ENCODE measurements at regions not wholly inside any gene's neighbourhood (a gene's known extent, or its start where the extent isn't known, plus 50 kb on each side); places are given as distances from the start of the nearest gene placed in this dataset.
A peak's percentile ranks its signal among the peaks of the same experiment; 100 is the strongest.

DNA sequence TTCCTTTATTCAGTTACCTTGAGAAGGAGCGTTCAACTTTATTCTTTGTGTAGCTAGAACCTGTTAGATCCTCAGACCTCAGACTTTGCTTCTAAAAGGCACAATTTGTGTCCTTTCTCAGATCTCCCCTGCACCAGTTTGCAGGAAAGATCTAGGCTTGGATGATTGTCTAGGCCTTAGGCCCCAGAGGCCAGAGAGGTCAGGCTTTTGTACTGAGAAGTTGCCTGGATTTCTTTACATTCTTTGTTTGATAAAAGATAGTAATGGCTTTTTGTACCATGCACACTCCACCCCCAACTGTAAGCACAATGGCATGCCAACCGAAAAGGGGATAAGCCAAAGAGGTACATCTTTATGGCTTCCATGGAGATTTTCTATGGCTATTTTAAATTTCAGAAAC, 719.6 kb upstream of the NR2F2 start:
- CTCF ChIA-PET = no interaction called here
- POLR2A ChIA-PET = no interaction called here
- peaks cover 3% of the 10 kb centered on the region for H3K27me3 Mint-ChIP-seq
- H3K4me3 Mint-ChIP-seq = no peak overlapping the region
- TF ChIP-seq, protein P1, sequence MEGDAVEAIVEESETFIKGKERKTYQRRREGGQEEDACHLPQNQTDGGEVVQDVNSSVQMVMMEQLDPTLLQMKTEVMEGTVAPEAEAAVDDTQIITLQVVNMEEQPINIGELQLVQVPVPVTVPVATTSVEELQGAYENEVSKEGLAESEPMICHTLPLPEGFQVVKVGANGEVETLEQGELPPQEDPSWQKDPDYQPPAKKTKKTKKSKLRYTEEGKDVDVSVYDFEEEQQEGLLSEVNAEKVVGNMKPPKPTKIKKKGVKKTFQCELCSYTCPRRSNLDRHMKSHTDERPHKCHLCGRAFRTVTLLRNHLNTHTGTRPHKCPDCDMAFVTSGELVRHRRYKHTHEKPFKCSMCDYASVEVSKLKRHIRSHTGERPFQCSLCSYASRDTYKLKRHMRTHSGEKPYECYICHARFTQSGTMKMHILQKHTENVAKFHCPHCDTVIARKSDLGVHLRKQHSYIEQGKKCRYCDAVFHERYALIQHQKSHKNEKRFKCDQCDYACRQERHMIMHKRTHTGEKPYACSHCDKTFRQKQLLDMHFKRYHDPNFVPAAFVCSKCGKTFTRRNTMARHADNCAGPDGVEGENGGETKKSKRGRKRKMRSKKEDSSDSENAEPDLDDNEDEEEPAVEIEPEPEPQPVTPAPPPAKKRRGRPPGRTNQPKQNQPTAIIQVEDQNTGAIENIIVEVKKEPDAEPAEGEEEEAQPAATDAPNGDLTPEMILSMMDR (IDR thresholded peaks at IDR 0.05) = no peak
- H3K36me3 Mint-ChIP-seq (ENCODE audit: low read depth) = no peaks in the 10 kb centered on the region
- H3K27ac Mint-ChIP-seq = no peak overlapping the region
- no peak for DNase-seq
- intact Hi-C loops (cut with micrococcal nuclease) = no loop called here
- no peaks in the 10 kb centered on the region for H3K9me3 Mint-ChIP-seq
- H3K4me1 Mint-ChIP-seq (ENCODE audit: low read depth) = no peaks in the 10 kb centered on the region
- no peak for ATAC-seq

DNA sequence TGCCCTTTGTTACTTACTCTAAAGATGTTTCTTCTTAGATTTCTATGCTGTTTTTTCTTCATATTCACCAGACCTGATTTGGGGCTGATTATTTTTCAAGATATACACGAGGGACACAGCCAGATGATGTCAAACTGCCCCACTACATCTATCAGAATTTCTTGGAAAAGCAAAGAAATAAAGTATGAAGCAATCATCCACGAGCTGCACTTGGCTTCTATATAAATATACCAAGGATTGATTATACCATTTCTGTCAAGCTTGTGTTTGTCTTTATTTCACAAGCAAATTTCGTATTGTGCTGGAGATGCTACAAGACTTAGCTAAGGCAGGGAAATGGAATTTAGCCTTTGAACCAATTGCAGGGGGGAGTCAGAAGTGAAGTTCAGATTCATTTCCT, 715.1 kb upstream of the NR2F2 start:
- Mint-ChIP-seq H3K4me1 (ENCODE audit: low read depth) (peaks cover 4% of the 10 kb centered on the region), H3K36me3 (ENCODE audit: low read depth) (no peaks in the 10 kb centered on the region), H3K4me3 (no peak overlapping the region), H3K9me3 (no peaks in the 10 kb centered on the region), H3K27ac (no peak overlapping the region), H3K27me3 (peaks cover 6% of the 10 kb centered on the region)
- no peak for DNase-seq
- ChIA-PET POLR2A (no interaction called here), CTCF (no interaction called here)
- TF ChIP-seq, protein P1 (IDR thresholded peaks at IDR 0.05) = no peak
- intact Hi-C loops (cut with micrococcal nuclease) = no loop called here
- ATAC-seq = no peak

DNA sequence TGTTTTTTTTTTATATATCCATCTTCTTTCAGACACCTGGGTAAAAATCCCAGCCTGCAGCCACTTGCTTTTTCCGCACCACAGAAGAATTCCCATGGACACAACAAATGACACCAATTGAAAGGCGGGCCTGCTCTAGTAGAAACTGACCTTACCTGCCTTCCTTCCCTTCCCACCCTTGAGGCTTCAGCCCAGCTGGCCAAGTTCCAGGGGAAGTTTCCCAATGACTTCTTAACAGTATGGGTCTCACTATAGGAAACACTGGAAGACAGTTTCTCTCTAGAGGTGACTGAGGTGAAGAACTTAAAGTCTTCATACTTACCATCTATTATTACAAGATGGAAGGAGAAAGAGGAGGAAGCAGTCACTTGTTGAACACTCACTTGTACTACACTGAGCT, 714.2 kb upstream of the NR2F2 start:
- Mint-ChIP-seq H3K9me3 (no peaks in the 10 kb centered on the region), H3K4me1 (ENCODE audit: low read depth) (peaks cover 11% of the 10 kb centered on the region), H3K4me3 (no peak overlapping the region), H3K27me3 (peaks cover 6% of the 10 kb centered on the region), H3K27ac (no peak overlapping the region), H3K36me3 (ENCODE audit: low read depth) (no peaks in the 10 kb centered on the region)
- ChIA-PET POLR2A (interaction anchor here (0.6 kb wide), 1 partner anchor 10 kb away, joined by 3 read pairs; no protein-coding TSS in a partner anchor), CTCF (no interaction called here)
- intact Hi-C loops (cut with micrococcal nuclease) = no loop called here
- TF ChIP-seq, protein P1 (IDR thresholded peaks at IDR 0.05) = no peak
- ATAC-seq = no peak
- DNase-seq = no peak

DNA sequence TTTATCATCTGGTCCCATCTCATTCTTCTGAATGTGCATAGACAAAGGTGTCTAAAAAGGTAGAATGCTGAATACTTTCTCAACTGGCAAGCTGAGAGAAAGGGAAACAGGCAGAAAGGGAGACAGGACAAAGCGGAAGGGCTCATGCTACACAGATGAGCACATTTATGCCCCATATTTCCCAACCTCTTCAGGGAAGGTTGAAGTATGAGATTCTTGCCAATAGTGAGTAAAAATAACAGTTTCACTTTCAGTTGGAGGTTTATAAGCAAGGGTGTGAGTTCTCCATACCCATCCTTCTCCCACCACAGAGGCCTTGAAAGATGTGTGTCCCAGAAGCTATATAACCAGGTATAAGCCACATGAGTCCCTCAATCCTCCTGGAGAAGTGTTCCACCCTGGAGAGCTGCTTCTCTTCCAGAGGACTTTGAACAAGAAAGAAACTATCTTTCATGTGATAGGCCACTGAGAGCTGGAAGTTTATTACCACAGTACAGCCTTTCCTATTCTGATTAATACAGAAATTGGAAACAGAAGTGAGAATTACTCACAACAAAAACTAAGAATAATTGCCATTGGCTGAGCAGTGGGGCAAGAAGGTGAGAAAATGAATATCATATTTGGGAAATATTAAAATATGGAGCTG, 709.4 kb upstream of the NR2F2 start:
- H3K9me3 Mint-ChIP-seq = peaks cover 8% of the 10 kb centered on the region
- DNase-seq (no peak), ATAC-seq (peak; percentile 47)
- H3K4me1 Mint-ChIP-seq (ENCODE audit: low read depth) = peaks cover 12% of the 10 kb centered on the region
- H3K27me3 Mint-ChIP-seq = peaks cover 4% of the 10 kb centered on the region
- POLR2A ChIA-PET = interaction anchor here (1.0 kb wide), 1 partner anchor 17 kb away, joined by 3 read pairs; no protein-coding TSS in a partner anchor
- TF ChIP-seq, protein P1 (IDR thresholded peaks at IDR 0.05) = no peak
- H3K4me3 Mint-ChIP-seq = no peak overlapping the region
- CTCF ChIA-PET = no interaction called here
- no peak overlapping the region for H3K27ac Mint-ChIP-seq
- H3K36me3 Mint-ChIP-seq (ENCODE audit: low read depth) = no peaks in the 10 kb centered on the region
- intact Hi-C loops (cut with micrococcal nuclease) = no loop called here

DNA sequence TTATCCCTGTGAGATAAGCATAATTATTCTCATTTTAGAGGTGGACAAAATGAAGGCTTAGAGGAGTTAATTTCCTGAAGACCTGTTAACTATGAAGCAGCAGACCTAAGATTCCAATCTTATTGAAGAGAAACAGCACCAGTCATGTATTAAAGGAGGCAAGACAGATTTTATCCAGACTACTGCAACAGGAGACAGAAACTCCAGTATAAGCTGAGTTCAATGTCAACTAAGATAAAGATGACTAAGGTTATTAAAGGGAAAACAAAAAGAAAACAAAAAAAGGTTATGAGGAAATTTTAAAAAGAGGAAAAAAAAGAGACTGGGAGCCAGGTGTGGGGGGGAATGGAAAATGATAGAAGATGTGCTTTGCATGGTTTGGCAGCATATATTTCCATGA, 707.7 kb upstream of the NR2F2 start:
- TF ChIP-seq, protein P1 (IDR thresholded peaks at IDR 0.05) = no peak
- Mint-ChIP-seq H3K9me3 (peaks cover 8% of the 10 kb centered on the region), H3K4me3 (no peak overlapping the region), H3K36me3 (ENCODE audit: low read depth) (no peaks in the 10 kb centered on the region), H3K27ac (no peak overlapping the region), H3K27me3 (peaks cover 3% of the 10 kb centered on the region), H3K4me1 (ENCODE audit: low read depth) (peaks cover 12% of the 10 kb centered on the region)
- POLR2A ChIA-PET = no interaction called here
- no peak for ATAC-seq
- DNase-seq = no peak
- intact Hi-C loops (cut with micrococcal nuclease) = no loop called here
- CTCF ChIA-PET = no interaction called here

All from activated CD8-positive, alpha-beta T cell treated with anti-CD3 and anti-CD28 coated beads for 36 hours (primary cell).